ENCODE measurements at regions not wholly inside any gene's neighbourhood (a gene's known extent, or its start where the extent isn't known, plus 50 kb on each side); places are given as distances from the start of the nearest gene placed in this dataset.
"Not testable (repeated sequence)": the region's sequence is repeated elsewhere in the genome, so short reads cannot be mapped to it uniquely, and the experiment has no call there.

- TF ChIP-seq CTCF (IDR thresholded peaks at IDR 0.05; ENCODE audit: insufficient read depth, low read length, poor library complexity, severe bottlenecking), result no peak
Measured at GRCh38 chr14:26655128-26655527, 57.3 kb upstream of the NOVA1 start.

GRCh38 chr14:26663506-26663905 lies 65.7 kb upstream of the NOVA1 start:
- no peak for DNase-seq (ENCODE audit: low read depth)
- H3K27me3 ChIP-seq (ENCODE audit: control insufficient read depth, insufficient read depth, low read length), result no peaks in the 10 kb centered on the region
- H3K4me3 ChIP-seq (ENCODE audit: low read depth, low read length), result no peak overlapping the region
- no peaks in the 10 kb centered on the region for H3K36me3 ChIP-seq (ENCODE audit: control insufficient read depth, insufficient read depth, low read length)
- no peak for TF ChIP-seq CTCF (IDR thresholded peaks at IDR 0.05; ENCODE audit: insufficient read depth, low read length, poor library complexity, severe bottlenecking)

More at GRCh38 chr14:26655128-26655527, 57.3 kb upstream of the NOVA1 start:
- no peaks in the 10 kb centered on the region for H3K27me3 ChIP-seq (ENCODE audit: control insufficient read depth, insufficient read depth, low read length)
- no peak overlapping the region for H3K4me3 ChIP-seq (ENCODE audit: low read depth, low read length)
- DNase-seq (ENCODE audit: low read depth), result no peak
- H3K36me3 ChIP-seq (ENCODE audit: control insufficient read depth, insufficient read depth, low read length), result no peaks in the 10 kb centered on the region

- not testable (repeated sequence) for DNase-seq (ENCODE audit: low read depth); H3K4me3 ChIP-seq (ENCODE audit: low read depth, low read length); H3K36me3 ChIP-seq (ENCODE audit: control insufficient read depth, insufficient read depth, low read length)
Measured at GRCh38 chr14:26678732-26679420, 81.0 kb upstream of the NOVA1 start.

GRCh38 chr14:26685401-26685800 lies 87.6 kb upstream of the NOVA1 start:
- Histone ChIP-seq H3K27me3 (ENCODE audit: control insufficient read depth, insufficient read depth, low read length) (no peaks in the 10 kb centered on the region), H3K36me3 (ENCODE audit: control insufficient read depth, insufficient read depth, low read length) (no peaks in the 10 kb centered on the region), H3K4me3 (ENCODE audit: low read depth, low read length) (no peak overlapping the region)
- TF ChIP-seq CTCF (IDR thresholded peaks at IDR 0.05; ENCODE audit: insufficient read depth, low read length, poor library complexity, severe bottlenecking), result no peak
- no peak for DNase-seq (ENCODE audit: low read depth)

More at GRCh38 chr14:26678732-26679420, 81.0 kb upstream of the NOVA1 start:
- not testable (repeated sequence) for H3K27me3 ChIP-seq (ENCODE audit: control insufficient read depth, insufficient read depth, low read length)

GRCh38 chr14:26687301-26687837 lies 89.5 kb upstream of the NOVA1 start:
- H3K27me3 ChIP-seq (ENCODE audit: control insufficient read depth, insufficient read depth, low read length), result no peaks in the 10 kb centered on the region
- no peaks in the 10 kb centered on the region for H3K36me3 ChIP-seq (ENCODE audit: control insufficient read depth, insufficient read depth, low read length)
- TF ChIP-seq CTCF (IDR thresholded peaks at IDR 0.05; ENCODE audit: insufficient read depth, low read length, poor library complexity, severe bottlenecking), result no peak
- no peak overlapping the region for H3K4me3 ChIP-seq (ENCODE audit: low read depth, low read length)
- no peak for DNase-seq (ENCODE audit: low read depth)

- Histone ChIP-seq H3K4me3 (ENCODE audit: low read depth, low read length) (no peak overlapping the region), H3K36me3 (ENCODE audit: control insufficient read depth, insufficient read depth, low read length) (no peaks in the 10 kb centered on the region), H3K27me3 (ENCODE audit: control insufficient read depth, insufficient read depth, low read length) (no peaks in the 10 kb centered on the region)
- DNase-seq (ENCODE audit: low read depth), result no peak
- no peak for TF ChIP-seq CTCF (IDR thresholded peaks at IDR 0.05; ENCODE audit: insufficient read depth, low read length, poor library complexity, severe bottlenecking)
Measured at GRCh38 chr14:26694521-26694920, 96.7 kb upstream of the NOVA1 start.

Measured in kidney epithelial cell (primary cell).